RWPE2 (cell line): ENCODE measurements at regions not wholly inside any gene's neighbourhood (a gene's known extent, or its start where the extent isn't known, plus 50 kb on each side); places are given as distances from the start of the nearest gene placed in this dataset.

Source experiments
- ATAC-seq: fragments of 200-7000 bp; cut with Tn5 transposase; 3 replicates; pipeline ENCODE4 v1.9.1; 2021; ENCODE audit warnings: low read depth
- DNase-seq: peaks from one replicate; pipeline ENCODE4 v3.0.0-alpha.2; 2020; ENCODE audit warnings: low spot score
- H3K27ac ChIP-seq: fragments of 450-650 bp; 2 replicates; pipeline ENCODE4 v1.5.1; 2017; ENCODE audit warnings: mild to moderate bottlenecking; ENCODE audit not compliant: poor library complexity, severe bottlenecking
- H3K27me3 ChIP-seq: fragments of 250-450 bp; sonication (Bioruptor Pico); 2 replicates; pipeline ENCODE4 v1.5.1; 2021; ENCODE audit warnings: mild to moderate bottlenecking, moderate library complexity; ENCODE audit not compliant: insufficient read depth, poor library complexity, severe bottlenecking
- H3K36me3 ChIP-seq: fragments of 250-450 bp; sonication (Bioruptor Pico); 2 replicates; pipeline ENCODE4 v1.5.1; 2020; ENCODE audit warnings: low read depth, mild to moderate bottlenecking, moderate library complexity
- H3K4me1 ChIP-seq: fragments of 250-450 bp; sonication (Bioruptor Pico); 2 replicates; pipeline ENCODE4 v1.5.1; 2021; ENCODE audit warnings: mild to moderate bottlenecking, moderate library complexity; ENCODE audit not compliant: insufficient read depth, poor library complexity, severe bottlenecking
- H3K4me3 ChIP-seq: fragments of 250-450 bp; sonication (Bioruptor Pico); 2 replicates; pipeline ENCODE4 v1.5.1; 2021; ENCODE audit warnings: mild to moderate bottlenecking, moderate library complexity; ENCODE audit not compliant: severe bottlenecking
- H3K9me3 ChIP-seq: fragments of 250-450 bp; sonication (Bioruptor Pico); 2 replicates; pipeline ENCODE4 v1.5.1; 2021; ENCODE audit warnings: mild to moderate bottlenecking, moderate library complexity; ENCODE audit not compliant: severe bottlenecking
- CTCF ChIP-seq: fragments of 450-650 bp; IDR thresholded peaks from one replicate; pipeline ENCODE4 v1.5.1; 2017; ENCODE audit warnings: mild to moderate bottlenecking, moderate library complexity; ENCODE audit not compliant: poor library complexity, severe bottlenecking

- no peak for TF ChIP-seq CTCF
- Histone ChIP-seq H3K9me3 (no peaks in the 10 kb centered on the region), H3K4me1 (no peaks in the 10 kb centered on the region), H3K27me3 (no peaks in the 10 kb centered on the region), H3K36me3 (no peaks in the 10 kb centered on the region), H3K27ac (no peak overlapping the region), H3K4me3 (no peak overlapping the region)
- DNase-seq (no peak), ATAC-seq (no peak)
Observed at GRCh38 chr1:237961754-237962153, 71.0 kb upstream of the ZP4 start.

GRCh38 chr1:237959838-237960237 is 69.1 kb upstream of the ZP4 start:
- no peak for TF ChIP-seq CTCF
- no peak for DNase-seq
- H3K27ac ChIP-seq: no peak overlapping the region
- H3K27me3 ChIP-seq: no peaks in the 10 kb centered on the region
- no peaks in the 10 kb centered on the region for H3K4me1 ChIP-seq
- H3K36me3 ChIP-seq: no peaks in the 10 kb centered on the region
- H3K4me3 ChIP-seq: no peak overlapping the region
- no peaks in the 10 kb centered on the region for H3K9me3 ChIP-seq
- no peak for ATAC-seq

GRCh38 chr1:237953238-237953637 is 62.5 kb upstream of the ZP4 start:
- Histone ChIP-seq H3K9me3 (no peaks in the 10 kb centered on the region), H3K4me1 (no peaks in the 10 kb centered on the region), H3K4me3 (no peak overlapping the region), H3K27me3 (no peaks in the 10 kb centered on the region), H3K27ac (no peak overlapping the region), H3K36me3 (no peaks in the 10 kb centered on the region)
- DNase-seq: no peak
- ATAC-seq: no peak
- peak; percentile 30 for TF ChIP-seq CTCF
